Psoas muscle (tissue), 7 donors: ENCODE measurements at regions not wholly inside any gene's neighbourhood (a gene's known extent, or its start where the extent isn't known, plus 50 kb on each side); places are given as distances from the start of the nearest gene placed in this dataset.

Experiments used
- ATAC-seq, 4 donors: fragments of 200-7000 bp; cut with Tn5 transposase; one replicate each; pipeline ENCODE4 v1.9.1; 2020; ENCODE audit warnings: moderate library complexity in 3 of 4, mild to moderate bottlenecking in 2 of 4
- DNase-seq, 2 donors: peaks; one replicate each; pipeline ENCODE4 v3.0.0-alpha.2; 2020
- H3K27ac ChIP-seq: fragments of 200-600 bp; one replicate; pipeline ENCODE4 v1.8.0; 2022
- H3K27me3 ChIP-seq, 3 donors: fragments of 200-600 bp in 1 of 3; one replicate each; pipeline versions ENCODE4 v1.6.1 to v1.8.0; 2013 to 2022; ENCODE audit warnings: low read length in 2 of 3, mild to moderate bottlenecking in 2 of 3, moderate library complexity in 1 of 3; ENCODE audit not compliant: insufficient read depth in 3 of 3
- H3K36me3 ChIP-seq, 2 donors: fragments of 200-600 bp in 1 of 2; one replicate each; pipeline versions ENCODE4 v1.6.1 to v1.8.0; 2013 to 2022; ENCODE audit warnings: low read depth in 1 of 2, mild to moderate bottlenecking in 1 of 2, moderate library complexity in 1 of 2; ENCODE audit not compliant: insufficient read depth in 1 of 2
- H3K4me1 ChIP-seq: fragments of 200-600 bp; one replicate; pipeline ENCODE4 v1.8.0; 2022
- H3K4me3 ChIP-seq: fragments of 200-600 bp; one replicate; pipeline ENCODE4 v1.8.0; 2022; ENCODE audit warnings: mild to moderate bottlenecking
- H3K9me3 ChIP-seq: fragments of 200-600 bp; one replicate; pipeline ENCODE4 v1.8.0; 2022
- WGBS, 3 donors: extraction: QIAGEN DNeasy Blood & Tissue Kit; methylation state at CpG; one replicate each; pipeline versions ENCODE4 v1.1.6 to v1.1.7; 2013; 5-methylcytosine and 5-hydroxymethylcytosine counted together
- intact Hi-C, 2 donors: fragments of 100-400 bp; cut with DNase I; formaldehyde crosslinking; loops; one replicate each; pipeline versions ENCODE4 v1.11.0 to v1.14.2; 2022
- TF ChIP-seq, protein P1 (sequence below): fragments of 200-600 bp; IDR thresholded peaks from one replicate; pipeline ENCODE4 v1.8.0; 2022; ENCODE audit warnings: antibody characterized with exemption
- donor health status: healthy with polysubstance abuse.
- donor health status: DM: no; HTN: no; CAD: no; lungs with moderate emphysema.
- donor health status: Bipolar disorder and iron deficiency.
- donor health status: healthy.
- donor health status: DM: yes; HTN: yes; CAD: no.
- donor health status: DM: no; HTN: no; CAD: no.
- donor health status: DM: yes; HTN: yes; CAD: no.

DNA sequence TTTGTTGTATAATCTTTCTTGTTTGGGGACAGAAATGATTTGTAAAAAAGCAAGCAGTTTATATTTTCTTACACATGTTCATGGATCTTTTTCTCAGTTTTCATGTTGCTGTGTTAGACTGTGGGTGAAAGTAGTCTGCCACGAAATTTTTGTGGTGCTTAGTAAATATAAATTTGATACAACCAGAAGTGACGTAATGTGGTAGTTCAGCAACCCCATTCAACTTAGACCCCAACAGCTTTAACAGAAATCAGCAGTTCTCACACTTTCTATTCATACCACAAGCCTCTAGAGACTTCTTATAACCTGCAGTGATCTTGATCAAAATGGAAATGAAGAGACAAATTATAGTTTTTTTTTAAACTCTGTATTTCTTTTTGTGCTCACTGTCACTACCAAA is 120.2 kb upstream of the IGSF10 start:
- H3K27me3 ChIP-seq: no peaks in the 10 kb centered on the region
- TF ChIP-seq, protein P1, sequence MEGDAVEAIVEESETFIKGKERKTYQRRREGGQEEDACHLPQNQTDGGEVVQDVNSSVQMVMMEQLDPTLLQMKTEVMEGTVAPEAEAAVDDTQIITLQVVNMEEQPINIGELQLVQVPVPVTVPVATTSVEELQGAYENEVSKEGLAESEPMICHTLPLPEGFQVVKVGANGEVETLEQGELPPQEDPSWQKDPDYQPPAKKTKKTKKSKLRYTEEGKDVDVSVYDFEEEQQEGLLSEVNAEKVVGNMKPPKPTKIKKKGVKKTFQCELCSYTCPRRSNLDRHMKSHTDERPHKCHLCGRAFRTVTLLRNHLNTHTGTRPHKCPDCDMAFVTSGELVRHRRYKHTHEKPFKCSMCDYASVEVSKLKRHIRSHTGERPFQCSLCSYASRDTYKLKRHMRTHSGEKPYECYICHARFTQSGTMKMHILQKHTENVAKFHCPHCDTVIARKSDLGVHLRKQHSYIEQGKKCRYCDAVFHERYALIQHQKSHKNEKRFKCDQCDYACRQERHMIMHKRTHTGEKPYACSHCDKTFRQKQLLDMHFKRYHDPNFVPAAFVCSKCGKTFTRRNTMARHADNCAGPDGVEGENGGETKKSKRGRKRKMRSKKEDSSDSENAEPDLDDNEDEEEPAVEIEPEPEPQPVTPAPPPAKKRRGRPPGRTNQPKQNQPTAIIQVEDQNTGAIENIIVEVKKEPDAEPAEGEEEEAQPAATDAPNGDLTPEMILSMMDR: no peak
- intact Hi-C loops: no loop called here
- no peak overlapping the region for H3K27ac ChIP-seq
- no peak overlapping the region for H3K4me3 ChIP-seq
- no peaks in the 10 kb centered on the region for H3K36me3 ChIP-seq
- DNase-seq: no peak
- WGBS, 3 donors: 40 to 62% (median 43%) methylated on average over 2 of the region's 2 CpGs
- ATAC-seq: no peak
- no peaks in the 10 kb centered on the region for H3K4me1 ChIP-seq
- H3K9me3 ChIP-seq: no peaks in the 10 kb centered on the region

DNA sequence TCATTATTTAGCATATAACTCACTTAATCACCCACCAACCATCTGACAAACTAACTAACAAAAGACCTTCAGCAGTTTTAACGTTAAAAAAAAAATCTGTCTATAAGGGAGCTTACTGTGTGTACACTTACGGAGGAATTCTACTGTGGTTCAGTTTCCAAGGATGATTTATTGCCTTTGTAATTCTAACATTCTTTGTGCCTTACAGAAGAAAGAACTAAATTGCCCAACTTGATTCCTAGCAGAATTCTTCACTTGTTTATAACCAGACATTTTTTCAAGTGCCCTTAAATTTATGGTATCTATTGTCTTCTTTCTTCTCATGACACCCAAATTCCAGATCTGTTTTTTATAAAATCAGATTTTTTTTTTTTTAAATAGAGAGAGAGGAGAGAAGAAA is 119.7 kb upstream of the IGSF10 start:
- intact Hi-C loops: no loop called here
- ATAC-seq (no peak), DNase-seq (no peak)
- TF ChIP-seq, protein P1: no peak
- Histone ChIP-seq H3K27ac (no peak overlapping the region), H3K36me3 (no peaks in the 10 kb centered on the region), H3K4me1 (no peaks in the 10 kb centered on the region), H3K9me3 (no peaks in the 10 kb centered on the region), H3K4me3 (no peak overlapping the region), H3K27me3 (no peaks in the 10 kb centered on the region)
- WGBS, 3 donors: 20 to 33% (median 28%) methylated on average over 2 of the region's 2 CpGs

DNA sequence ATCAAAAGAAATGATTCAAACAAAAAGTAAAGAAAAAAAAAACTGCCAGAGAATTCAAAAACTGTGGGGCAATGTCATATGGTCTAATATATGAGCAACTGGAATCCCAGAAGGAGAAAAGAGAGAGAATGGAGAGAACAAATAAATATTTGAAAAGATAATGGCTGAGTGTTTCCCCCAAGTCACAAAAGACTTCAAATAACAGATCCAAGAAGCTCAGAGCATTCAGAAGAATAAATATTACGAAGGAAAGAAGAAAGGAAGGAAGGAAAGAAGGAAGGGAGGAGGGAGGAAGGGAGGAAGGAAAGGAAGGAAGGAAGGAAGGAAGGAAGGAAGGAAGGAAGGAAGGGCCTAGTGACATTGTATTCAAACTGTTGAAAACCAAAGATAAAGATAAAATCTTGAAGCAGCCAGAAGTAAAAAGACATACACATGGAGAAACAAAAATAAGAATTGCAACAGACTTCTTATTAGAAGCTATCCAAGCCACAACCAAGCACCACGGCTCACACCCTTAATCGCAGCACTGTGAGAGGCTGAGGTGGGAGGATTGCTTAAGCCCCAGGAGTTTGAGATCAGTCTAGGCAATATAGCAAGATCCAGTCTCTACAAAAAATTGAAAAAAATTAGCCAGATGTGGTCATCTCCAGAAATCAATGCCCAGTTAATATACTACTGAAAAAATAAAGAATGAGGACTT is 118.9 kb upstream of the IGSF10 start:
- no peaks in the 10 kb centered on the region for H3K36me3 ChIP-seq
- WGBS, 3 donors: 74 to 77% (median 76%) methylated on average over 3 of the region's 3 CpGs
- H3K4me1 ChIP-seq: no peaks in the 10 kb centered on the region
- H3K4me3 ChIP-seq: no peak overlapping the region
- DNase-seq: peak in 1 of 2 donors; percentile 33
- H3K27ac ChIP-seq: no peak overlapping the region
- no peaks in the 10 kb centered on the region for H3K27me3 ChIP-seq
- intact Hi-C loops: no loop called here
- H3K9me3 ChIP-seq: no peaks in the 10 kb centered on the region
- ATAC-seq: no peak
- TF ChIP-seq, protein P1: no peak

DNA sequence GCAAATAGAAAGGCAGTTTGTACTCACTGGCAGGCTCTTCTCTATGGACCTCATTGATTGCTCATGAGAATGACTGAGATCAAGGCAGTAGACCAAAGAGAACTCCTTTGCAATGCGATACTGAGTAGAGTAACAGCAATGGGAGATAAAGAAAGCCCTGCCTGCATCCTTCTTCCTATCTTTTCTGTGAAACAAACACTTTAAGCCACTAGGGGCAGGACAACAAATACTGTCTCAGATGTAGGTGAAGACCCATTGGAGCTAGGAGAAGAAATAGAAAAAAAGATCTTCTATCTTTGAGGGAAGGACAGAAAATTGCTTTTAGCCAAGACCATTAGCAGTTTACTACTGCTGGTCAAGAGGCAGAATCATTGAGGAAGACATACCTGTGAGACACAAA is 117.6 kb upstream of the IGSF10 start:
- Histone ChIP-seq H3K9me3 (no peaks in the 10 kb centered on the region), H3K36me3 (no peaks in the 10 kb centered on the region), H3K4me3 (no peak overlapping the region), H3K27me3 (no peaks in the 10 kb centered on the region), H3K27ac (no peak overlapping the region), H3K4me1 (no peaks in the 10 kb centered on the region)
- intact Hi-C loops: no loop called here
- TF ChIP-seq, protein P1: no peak
- WGBS, 3 donors: 96 to 98% (median 97%) methylated on average over 1 of the region's 1 CpG
- no peak for ATAC-seq
- no peak for DNase-seq
